Prostate gland (tissue), 2 donors: ENCODE measurements at regions not wholly inside any gene's neighbourhood (a gene's known extent, or its start where the extent isn't known, plus 50 kb on each side); places are given as distances from the start of the nearest gene placed in this dataset.

Source experiments
- CTCF ChIP-seq, 4 experiments: fragments of 200-600 bp in 2 of 4; fragments of 450-650 bp in 2 of 4; sonication (generic) in 2 of 4; IDR thresholded peaks; 1 replicate in 3 of 4; 2 replicates in 1 of 4; pipeline ENCODE4 v1.5.1; 2016 to 2019; ENCODE audit warnings: antibody characterized with exemption in 4 of 4, mild to moderate bottlenecking in 2 of 4, moderate library complexity in 2 of 4
- POLR2A ChIP-seq: fragments of 450-650 bp; IDR thresholded peaks from one replicate; pipeline ENCODE4 v1.6.1; 2016; ENCODE audit warnings: antibody characterized with exemption, mild to moderate bottlenecking
- POLR2AphosphoS5 ChIP-seq: sonication (generic); formaldehyde crosslinking; IDR thresholded peaks from one replicate; pipeline ENCODE4 v1.6.1; 2017; ENCODE audit warnings: antibody characterized with exemption

GRCh38 chr2:65952966-65953761 lies 481.8 kb upstream of the MEIS1 start:
- no peak for TF ChIP-seq CTCF (IDR thresholded peaks at IDR 0.05)
- TF ChIP-seq POLR2A = no peak
- no peak for TF ChIP-seq POLR2AphosphoS5
